OCI-M1 (cell line): ENCODE measurements at regions not wholly inside any gene's neighbourhood (a gene's known extent, or its start where the extent isn't known, plus 50 kb on each side); places are given as distances from the start of the nearest gene placed in this dataset.

Experiments used
- DNase-seq: peaks from one replicate; lab custom pipeline; 2025; lab: John Stamatoyannopoulos, UW

- DNase-seq: no peak
Observed at GRCh38 chr10:69740126-69740525, 61.6 kb upstream of the COL13A1 start.

GRCh38 chr10:69741252-69741651 is 60.5 kb upstream of the COL13A1 start:
- no peak for DNase-seq

GRCh38 chr10:69741671-69742355 is 59.9 kb upstream of the COL13A1 start:
- DNase-seq: no peak

- DNase-seq: no peak
Observed at GRCh38 chr10:69742356-69742695, 59.4 kb upstream of the COL13A1 start.

- peak; percentile 50 for DNase-seq
Observed at GRCh38 chr10:69742928-69743602, 58.6 kb upstream of the COL13A1 start.

GRCh38 chr10:69744971-69745370 is 56.7 kb upstream of the COL13A1 start:
- no peak for DNase-seq

GRCh38 chr10:69745698-69746097 is 56.0 kb upstream of the COL13A1 start:
- no peak for DNase-seq

GRCh38 chr10:69747179-69747578 is 54.5 kb upstream of the COL13A1 start:
- DNase-seq: no peak

- no peak for DNase-seq
Observed at GRCh38 chr10:69748621-69749020, 53.1 kb upstream of the COL13A1 start.

- DNase-seq: no peak
Observed at GRCh38 chr10:69749178-69750010, 52.3 kb upstream of the COL13A1 start.

GRCh38 chr10:69750011-69750373 is 51.7 kb upstream of the COL13A1 start:
- DNase-seq: no peak

GRCh38 chr10:69750725-69751124 is 51.0 kb upstream of the COL13A1 start:
- DNase-seq: no peak

GRCh38 chr10:69751214-69751613 is 50.5 kb upstream of the COL13A1 start:
- no peak for DNase-seq
